HCT116 (cell line): ENCODE measurements at regions not wholly inside any gene's neighbourhood (a gene's known extent, or its start where the extent isn't known, plus 50 kb on each side); places are given as distances from the start of the nearest gene placed in this dataset.

Experiments used
- ATAC-seq: fragments of 200-7000 bp; cut with Tn5 transposase; 2 replicates; pipeline ENCODE4 v1.9.1; 2020; ENCODE audit warnings: mild to moderate bottlenecking, moderate library complexity
- BruUV-seq: library from RNA; stranded (reverse); fragments of 400-500 nt; replicated peaks from 2 replicates; lab custom pipeline; 2021; lab: Mats Ljungman, UMichigan
- CTCF ChIA-PET: fragments of 300-600 bp; sonication (Branson Sonifier 250); formaldehyde crosslinking; loops from one replicate; lab custom pipeline; 2021; ENCODE audit warnings: antibody characterized with exemption; lab: Charles Lee
- POLR2A ChIA-PET: fragments of 300-600, 350-600 bp; sonication (Branson Sonifier 250); formaldehyde crosslinking; loops from one replicate; lab custom pipeline; 2021; ENCODE audit warnings: antibody characterized with exemption; lab: Charles Lee
- RAD21 ChIA-PET, 2 experiments: fragments of 300-600 bp; sonication (Branson Sonifier 250); formaldehyde crosslinking; loops; one replicate each; lab custom pipeline; 2023; ENCODE audit warnings: low total read pairs in 2 of 2; ENCODE audit not compliant: uncharacterized antibody in 2 of 2, unreplicated experiment in 2 of 2, low non-redundant PET in 1 of 2; lab: Charles Lee
- DNase-seq: peaks from one replicate; pipeline ENCODE4 v3.0.0-alpha.2; 2010; ENCODE audit warnings: low read depth, low spot score
- H2AFZ ChIP-seq: fragments of 200-600 bp; shearing (Covaris generic), sonication (generic); 2 replicates; pipeline ENCODE4 v1.6.1; 2017; ENCODE audit warnings: low read depth, mixed run types, mixed read lengths, antibody characterized with exemption, low read length; ENCODE audit not compliant: poor library complexity, severe bottlenecking
- H3K27ac ChIP-seq: 2 replicates; pipeline ENCODE4 v1.5.1; 2012; ENCODE audit warnings: low read depth, low read length
- H3K27me3 ChIP-seq: fragments of 200-600 bp; sonication (generic); 2 replicates; pipeline ENCODE4 v1.6.1; 2016; ENCODE audit warnings: mixed run types, low read length, mixed read lengths; ENCODE audit not compliant: insufficient read depth
- H3K36me3 ChIP-seq, 2 experiments: fragments of 200-500 bp in 1 of 2; fragments of 200-600 bp in 1 of 2; sonication (Bioruptor generic) in 1 of 2; sonication (generic) in 1 of 2; 2 replicates each; pipeline versions ENCODE4 v1.5.1 to v1.6.1; 2014 to 2016; ENCODE audit warnings: low read length in 2 of 2, inconsistent platforms in 1 of 2, mixed read lengths in 1 of 2, mixed run types in 1 of 2; ENCODE audit not compliant: insufficient read depth in 2 of 2, control insufficient read depth in 1 of 2
- H3K4me1 ChIP-seq, 2 experiments: fragments of 200-600 bp in 1 of 2; sonication (generic) in 1 of 2; 2 replicates each; pipeline versions ENCODE4 v1.5.1 to v1.6.1; 2012 to 2017; ENCODE audit warnings: low read length in 2 of 2, inconsistent platforms in 1 of 2, mild to moderate bottlenecking in 1 of 2, mixed read lengths in 1 of 2, mixed run types in 1 of 2, moderate library complexity in 1 of 2; ENCODE audit not compliant: insufficient read depth in 2 of 2, control insufficient read depth in 1 of 2
- H3K4me2 ChIP-seq: fragments of 200-600 bp; sonication (generic); 2 replicates; pipeline ENCODE4 v1.6.1; 2017; ENCODE audit warnings: mixed run types, low read length, mixed read lengths
- H3K4me3 ChIP-seq, 2 experiments: fragments of 200-600 bp in 1 of 2; sonication (generic) in 1 of 2; replicated peaks in 1 of 2; 2 replicates each; pipeline ENCODE4 v1.5.1; 2011 to 2016; ENCODE audit warnings: low read length in 2 of 2, control low read depth in 1 of 2, low read depth in 1 of 2, mild to moderate bottlenecking in 1 of 2, mixed read lengths in 1 of 2, mixed run types in 1 of 2
- H3K79me2 ChIP-seq: fragments of 200-600 bp; sonication (generic); 2 replicates; pipeline ENCODE4 v1.6.1; 2017; ENCODE audit warnings: mild to moderate bottlenecking, mixed run types, low read length, moderate library complexity, mixed read lengths; ENCODE audit not compliant: insufficient read depth
- H3K9ac ChIP-seq: fragments of 200-600 bp; sonication (generic); 2 replicates; pipeline ENCODE4 v1.6.1; 2016; ENCODE audit warnings: low read length, mixed read lengths
- H3K9me2 ChIP-seq: fragments of 200-600 bp; sonication (generic), shearing (Covaris generic); 2 replicates; pipeline ENCODE4 v1.6.1; 2017; ENCODE audit warnings: mixed run types, mild to moderate bottlenecking, moderate library complexity; ENCODE audit not compliant: insufficient read depth
- H3K9me3 ChIP-seq, 2 experiments: fragments of 200-500 bp in 1 of 2; fragments of 200-600 bp in 1 of 2; sonication (Bioruptor generic) in 1 of 2; sonication (generic) in 1 of 2; 2 replicates each; pipeline ENCODE4 v1.6.1; 2014 to 2017; ENCODE audit warnings: low read length in 2 of 2, mixed read lengths in 2 of 2, inconsistent platforms in 1 of 2, low read depth in 1 of 2, mild to moderate bottlenecking in 1 of 2, mixed run types in 1 of 2, moderate library complexity in 1 of 2; ENCODE audit not compliant: control insufficient read depth in 1 of 2, insufficient read depth in 1 of 2
- H4K20me1 ChIP-seq: fragments of 200-600 bp; sonication (generic), shearing (Covaris generic); 2 replicates; pipeline ENCODE4 v1.6.1; 2017; ENCODE audit warnings: mixed run types, mild to moderate bottlenecking, moderate library complexity; ENCODE audit not compliant: insufficient read depth
- ATF3 ChIP-seq: IDR thresholded peaks from 2 replicates; pipeline ENCODE4 v1.6.1; 2012
- CTCF ChIP-seq, 3 experiments: fragments of 200-600 bp in 1 of 3; sonication (generic) in 1 of 3; IDR thresholded peaks in 2 of 3; conservative IDR thresholded peaks in 1 of 3; 2 replicates each; pipeline ENCODE4 v1.5.1; 2012 to 2017; ENCODE audit warnings: low read depth in 2 of 3, low read length in 2 of 3, antibody characterized with exemption in 1 of 3, borderline replicate concordance in 1 of 3, control low read depth in 1 of 3, mild to moderate bottlenecking in 1 of 3, mixed read lengths in 1 of 3, mixed run types in 1 of 3, moderate library complexity in 1 of 3; ENCODE audit not compliant: insufficient read depth in 1 of 3
- EGR1 ChIP-seq: IDR thresholded peaks from 2 replicates; pipeline ENCODE4 v1.6.1; 2012; ENCODE audit warnings: low read depth
- EZH2phosphoT487 ChIP-seq: fragments of 200-600 bp; IDR thresholded peaks from 2 replicates; pipeline ENCODE4 v1.6.1; 2018; ENCODE audit warnings: antibody characterized with exemption, borderline replicate concordance
- JUND ChIP-seq: IDR thresholded peaks from 2 replicates; pipeline ENCODE4 v1.6.1; 2012
- MAX ChIP-seq: IDR thresholded peaks from 2 replicates; pipeline ENCODE4 v1.6.1; 2012
- POLR2A ChIP-seq: IDR thresholded peaks from 2 replicates; pipeline ENCODE4 v1.7.0; 2011; ENCODE audit warnings: borderline replicate concordance; ENCODE audit not compliant: insufficient read depth, insufficient read length; ENCODE audit errors: extremely low read depth
- POLR2AphosphoS5 ChIP-seq: IDR thresholded peaks from 2 replicates; pipeline ENCODE4 v1.6.1; 2011; ENCODE audit warnings: mild to moderate bottlenecking, low read depth, low read length, moderate library complexity
- REST ChIP-seq: IDR thresholded peaks from 2 replicates; pipeline ENCODE4 v1.6.1; 2012; ENCODE audit warnings: low read depth
- SIN3A ChIP-seq: IDR thresholded peaks from 2 replicates; pipeline ENCODE4 v1.6.1; 2012; ENCODE audit warnings: low read depth
- intact Hi-C: fragments of 100-400 bp; cut with micrococcal nuclease; formaldehyde crosslinking; loops from 2 replicates; pipeline ENCODE4 v1.10.0; 2022

- no peak overlapping the region for H2AFZ ChIP-seq
- H3K4me3 ChIP-seq = no peak overlapping the region
- no peaks in the 10 kb centered on the region for H3K79me2 ChIP-seq
- intact Hi-C loops = no loop called here
- ChIA-PET RAD21 (no interaction called here), CTCF (no interaction called here), POLR2A (no interaction called here)
- no peak overlapping the region for H3K4me2 ChIP-seq
- no TSS peak for BruUV-seq
- H3K27me3 ChIP-seq = peaks cover 61% of the 10 kb centered on the region
- no peaks in the 10 kb centered on the region for H3K36me3 ChIP-seq
- no peak overlapping the region for H3K9ac ChIP-seq
- H4K20me1 ChIP-seq = no peaks in the 10 kb centered on the region
- DNase-seq = no peak
- H3K27ac ChIP-seq = no peak overlapping the region
- no peaks in the 10 kb centered on the region for H3K9me2 ChIP-seq
- no peak for TF ChIP-seq POLR2AphosphoS5
- TF ChIP-seq SIN3A = no peak
- TF ChIP-seq MAX = no peak
- no peak for TF ChIP-seq POLR2A
- TF ChIP-seq ATF3 = no peak
- no peak for TF ChIP-seq EGR1
- no peak for TF ChIP-seq EZH2phosphoT487
- no peak for TF ChIP-seq REST
- no peak for TF ChIP-seq JUND
- TF ChIP-seq CTCF (IDR thresholded peaks at IDR 0.05 in 2 of 3, conservative IDR thresholded peaks at IDR 0.05 in 1 of 3; ENCODE audit: borderline replicate concordance in 1 of 3, insufficient read depth in 1 of 3, low read depth in 2 of 3, low read length in 2 of 3) = no peak
- TF ChIP-seq, all 23 proteins: peak for 0
- Histone ChIP-seq H3K9me3 (no peaks in the 10 kb centered on the region), H3K4me1 (no peaks in the 10 kb centered on the region)
- no peak for ATAC-seq
These were observed 262.7 kb downstream of the MEX3B start for GRCh38 chr15:81783076-81783475.
